NCI-H2107 treated with DMSO at 0.1 percent for 48 hours (cell line): ENCODE measurements at regions not wholly inside any gene's neighbourhood (a gene's known extent, or its start where the extent isn't known, plus 50 kb on each side); places are given as distances from the start of the nearest gene placed in this dataset.
"Not testable (repeated sequence)": the region's sequence is repeated elsewhere in the genome, so short reads cannot be mapped to it uniquely, and the experiment has no call there.

ENCODE experiments used
- DNase-seq: peaks from one replicate; lab custom pipeline; 2025; ENCODE audit not compliant: unreplicated experiment; lab: John Stamatoyannopoulos, UW

DNA sequence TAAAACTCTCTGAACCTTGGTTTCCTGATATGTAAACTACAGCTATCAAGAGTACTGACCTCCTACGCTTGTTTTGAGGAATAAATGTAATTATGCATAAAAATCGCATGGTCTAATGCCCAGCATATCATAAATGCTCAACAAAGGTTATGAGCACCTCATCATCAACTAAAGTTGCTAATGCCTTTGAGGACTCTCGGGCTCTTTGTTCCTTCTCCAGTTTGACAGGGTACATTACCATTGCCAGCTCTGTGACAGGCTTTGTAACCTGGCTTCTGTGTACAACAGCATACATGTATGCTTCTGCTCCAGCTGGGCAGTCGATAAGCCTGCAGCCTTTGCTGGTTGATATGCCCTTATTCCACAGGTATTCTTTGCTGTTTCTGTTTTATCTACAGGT is 95.2 kb downstream of the C9orf152 start:
- no peak for DNase-seq

DNA sequence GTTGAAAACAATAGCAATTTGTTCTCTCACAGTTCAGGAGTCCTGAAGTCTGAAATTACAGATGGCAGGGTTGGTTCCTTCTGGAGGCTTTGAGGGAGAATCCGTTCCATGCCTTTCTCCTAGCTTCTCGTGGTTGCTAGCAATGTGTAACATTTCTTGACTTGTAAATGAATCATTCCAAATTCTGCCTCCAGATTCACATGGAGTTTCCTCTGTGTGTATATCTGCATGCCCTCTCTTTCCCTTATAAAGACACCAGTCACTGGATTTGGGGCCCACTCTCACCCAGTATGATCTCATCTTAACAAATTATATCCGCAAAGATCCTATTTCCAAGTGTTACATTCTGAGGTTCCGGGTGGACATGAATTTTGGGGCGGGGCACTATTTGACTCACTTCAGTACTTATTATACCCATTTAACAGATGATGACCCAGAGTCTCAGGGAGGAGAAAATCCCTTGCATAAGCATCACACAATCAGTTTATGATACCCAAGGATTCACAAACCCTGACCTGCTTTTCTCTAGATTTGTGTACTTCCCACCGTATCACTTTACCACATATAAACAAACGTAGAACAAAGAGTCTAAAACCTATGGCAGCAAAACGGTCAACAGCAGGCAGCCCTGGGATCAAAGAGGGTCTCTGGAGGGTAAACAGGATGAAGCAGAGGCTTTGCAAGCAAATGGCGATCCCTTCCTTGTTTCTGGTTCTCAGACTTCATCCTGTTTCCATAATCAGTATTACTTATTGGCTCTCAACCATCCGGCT is 93.7 kb downstream of the C9orf152 start:
- no peak for DNase-seq

DNA sequence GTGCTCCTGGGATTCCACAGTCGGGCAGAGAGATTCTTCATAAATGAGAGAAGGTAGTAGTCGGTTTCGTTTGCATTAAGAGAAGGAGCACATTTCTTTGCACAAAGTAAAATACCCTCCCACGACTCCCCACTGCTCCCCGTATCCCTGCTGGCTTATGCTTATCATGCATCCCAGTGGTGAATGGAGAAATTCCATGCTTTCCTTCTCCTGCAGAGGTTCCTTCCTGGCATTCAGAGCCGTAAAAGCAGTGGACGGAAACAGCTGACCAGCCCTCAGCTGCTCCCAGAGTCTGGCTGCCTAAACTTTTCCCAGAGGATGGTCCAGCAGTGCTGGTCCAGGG is 93.1 kb downstream of the C9orf152 start:
- DNase-seq: no peak

DNA sequence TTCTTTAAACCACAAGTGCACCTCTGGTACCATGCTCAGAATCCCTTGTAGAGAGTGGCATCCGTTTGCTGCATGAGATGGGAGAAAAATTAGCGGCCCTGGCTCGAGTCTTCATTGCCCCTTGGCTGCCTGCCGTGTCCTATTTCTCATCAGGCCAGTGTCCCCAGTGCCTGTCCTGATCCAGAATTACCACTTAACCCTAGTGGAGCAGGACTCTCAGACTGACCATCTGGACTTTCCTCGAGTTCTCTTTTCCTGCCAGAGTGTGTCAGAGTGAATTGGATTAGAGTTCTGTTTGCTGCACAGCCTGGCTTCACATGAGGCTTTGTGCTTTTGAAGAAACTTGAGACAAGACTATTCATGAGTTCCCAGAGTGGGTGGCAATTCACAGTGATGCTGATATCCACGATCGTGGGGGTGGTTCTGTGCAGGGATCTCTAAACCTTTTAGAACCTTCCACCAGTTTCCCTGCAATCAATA is 92.6 kb downstream of the C9orf152 start:
- DNase-seq: no peak

DNA sequence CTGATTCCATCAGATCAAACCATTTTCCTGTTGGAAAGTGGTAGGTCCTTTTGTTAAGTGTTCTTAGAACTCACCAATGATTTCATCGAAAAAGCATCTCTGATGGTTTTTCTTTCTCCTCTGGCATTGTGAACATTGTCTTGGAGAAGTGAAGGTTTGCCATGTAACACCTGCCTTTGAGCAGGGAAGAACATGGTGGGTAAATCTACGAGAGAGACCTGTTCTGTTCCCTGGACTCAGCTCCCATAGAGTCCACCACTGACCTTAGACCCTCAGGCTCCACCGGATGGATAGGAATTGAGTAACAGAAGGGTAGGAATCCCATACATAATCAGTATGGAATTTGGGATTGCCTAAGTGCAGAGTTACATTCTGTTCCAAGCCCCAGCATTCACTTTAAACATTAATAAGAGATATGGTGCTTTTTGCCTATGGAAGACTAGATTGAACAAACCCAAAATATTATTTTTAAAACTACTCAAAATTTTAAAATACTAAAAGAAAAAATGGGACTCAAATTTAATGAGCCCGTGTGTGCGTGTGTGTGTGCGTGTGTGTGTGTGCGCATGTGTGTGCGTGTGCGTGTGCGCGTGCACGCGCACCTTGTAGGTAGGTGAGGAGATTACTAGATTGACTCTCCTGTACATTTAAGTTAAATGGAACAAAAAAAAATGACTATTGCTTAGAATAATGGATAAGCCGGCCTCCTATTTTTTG is 92.0 kb downstream of the C9orf152 start:
- DNase-seq: no peak

DNA sequence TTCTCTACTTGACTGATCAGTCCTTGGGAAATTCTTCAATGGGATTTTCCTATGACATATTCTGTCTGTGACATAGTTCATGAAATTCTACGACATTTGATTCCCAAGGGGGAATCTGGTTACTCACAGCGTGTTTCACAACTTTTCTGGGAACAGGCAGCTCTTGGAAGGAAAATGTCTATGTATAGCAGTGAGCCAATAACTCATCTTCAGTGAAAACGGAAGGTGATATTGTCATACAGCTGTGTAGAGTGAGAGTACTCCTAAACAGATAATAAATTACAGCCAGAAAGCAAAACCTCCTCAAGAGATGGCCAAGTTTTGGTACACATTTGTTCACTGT is 91.4 kb downstream of the C9orf152 start:
- no peak for DNase-seq

DNA sequence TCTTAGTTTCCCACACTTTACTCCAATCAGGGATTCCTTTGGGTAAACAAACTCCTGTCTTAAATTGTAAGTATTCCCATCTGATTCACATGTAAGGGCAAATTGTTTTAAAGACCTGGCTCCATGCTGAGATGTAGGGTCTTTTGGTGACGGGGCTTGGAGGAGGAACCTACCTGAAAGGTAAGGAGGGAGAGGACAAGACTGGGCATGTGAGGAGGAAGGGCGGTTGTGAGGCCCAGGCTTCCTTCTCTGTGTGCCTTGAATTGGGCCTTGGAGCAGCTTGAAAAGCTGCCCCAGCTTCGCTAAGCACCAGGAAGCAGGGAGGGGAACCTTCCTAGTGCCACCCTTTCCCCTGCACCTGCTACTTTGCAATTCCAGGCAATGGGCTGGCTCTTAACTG is 86.8 kb downstream of the C9orf152 start:
- no peak for DNase-seq

DNA sequence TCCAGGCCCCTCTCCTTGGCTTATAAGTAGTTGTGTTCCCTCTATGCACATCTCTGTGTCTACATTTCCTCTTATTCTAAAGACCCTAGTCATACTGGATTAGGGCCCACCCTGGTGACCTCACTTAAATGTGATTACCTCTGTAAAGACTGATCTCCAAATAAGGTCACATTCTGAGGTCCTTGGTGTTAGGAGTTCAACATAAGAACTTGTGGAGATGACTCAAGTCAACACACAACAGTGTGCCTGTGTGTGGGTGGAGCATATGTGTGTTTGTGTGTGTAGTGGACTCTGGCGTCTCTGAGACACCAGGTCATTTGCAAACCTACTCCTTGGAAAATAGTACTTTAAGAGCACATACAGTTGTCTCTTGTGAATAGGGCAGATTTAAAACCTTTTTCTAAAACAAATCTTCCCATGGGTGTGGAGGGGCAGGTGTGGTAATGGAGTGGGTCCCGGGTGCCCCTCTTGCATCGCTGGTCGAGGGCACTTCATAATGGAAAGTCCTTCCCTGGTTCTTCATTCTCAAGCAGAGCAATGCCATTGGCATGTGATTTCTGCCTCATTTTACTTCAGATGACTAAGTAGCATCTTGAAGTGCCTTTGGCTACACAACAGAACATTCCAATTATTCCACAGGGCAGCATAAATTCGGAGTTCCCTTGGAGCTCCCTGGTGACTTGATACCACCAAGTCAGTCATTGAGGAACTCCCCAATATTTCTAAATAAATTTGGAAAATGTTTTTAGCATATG is 84.4 kb downstream of the C9orf152 start:
- DNase-seq: no peak

DNA sequence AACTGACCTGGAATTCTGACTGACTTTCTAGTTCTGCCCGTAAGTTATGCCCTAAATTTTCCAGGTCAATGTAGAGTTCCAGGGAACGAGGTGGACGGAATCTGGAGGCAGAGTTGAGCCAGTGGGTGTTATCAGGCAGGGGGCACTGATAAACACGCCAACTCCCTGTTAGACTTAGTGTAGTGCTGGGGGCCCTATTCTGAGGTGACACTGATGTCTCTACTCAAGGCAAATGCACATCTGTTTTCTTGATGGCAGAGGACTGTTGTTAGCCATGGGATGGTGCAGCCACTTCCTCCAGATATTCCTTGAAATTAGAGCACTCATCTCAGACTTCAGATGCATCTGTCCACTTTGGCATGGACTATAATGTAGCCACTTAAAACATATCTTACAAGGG is 83.5 kb downstream of the C9orf152 start:
- no peak for DNase-seq

DNA sequence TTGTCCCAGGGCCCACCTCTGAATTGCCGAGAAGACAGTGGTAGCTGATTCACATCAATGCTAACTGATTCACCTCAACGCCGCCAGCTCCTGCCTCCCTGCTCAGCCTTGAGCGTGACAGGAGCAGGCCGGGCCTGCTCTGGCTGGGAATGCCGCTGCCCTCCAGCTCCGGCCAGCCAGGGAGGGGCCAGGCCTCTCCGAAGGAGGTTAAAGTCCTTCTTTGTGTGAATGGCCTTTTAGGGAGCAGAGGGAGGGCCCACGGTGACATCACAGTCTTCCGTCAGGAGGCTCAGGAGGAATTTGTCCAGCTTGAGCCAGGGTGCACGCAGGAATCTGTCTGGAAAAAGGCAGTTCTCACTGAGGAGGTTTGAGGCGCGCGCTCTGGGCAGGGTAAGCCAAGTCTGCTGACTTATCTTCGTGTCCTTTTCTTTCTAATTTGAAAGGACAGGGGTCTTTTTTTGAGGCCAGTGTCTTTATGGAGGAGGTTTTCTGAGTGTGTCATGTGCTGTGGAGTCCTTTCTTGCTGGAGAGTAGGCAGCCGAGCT is 82.7 kb downstream of the C9orf152 start:
- DNase-seq: no peak

DNA sequence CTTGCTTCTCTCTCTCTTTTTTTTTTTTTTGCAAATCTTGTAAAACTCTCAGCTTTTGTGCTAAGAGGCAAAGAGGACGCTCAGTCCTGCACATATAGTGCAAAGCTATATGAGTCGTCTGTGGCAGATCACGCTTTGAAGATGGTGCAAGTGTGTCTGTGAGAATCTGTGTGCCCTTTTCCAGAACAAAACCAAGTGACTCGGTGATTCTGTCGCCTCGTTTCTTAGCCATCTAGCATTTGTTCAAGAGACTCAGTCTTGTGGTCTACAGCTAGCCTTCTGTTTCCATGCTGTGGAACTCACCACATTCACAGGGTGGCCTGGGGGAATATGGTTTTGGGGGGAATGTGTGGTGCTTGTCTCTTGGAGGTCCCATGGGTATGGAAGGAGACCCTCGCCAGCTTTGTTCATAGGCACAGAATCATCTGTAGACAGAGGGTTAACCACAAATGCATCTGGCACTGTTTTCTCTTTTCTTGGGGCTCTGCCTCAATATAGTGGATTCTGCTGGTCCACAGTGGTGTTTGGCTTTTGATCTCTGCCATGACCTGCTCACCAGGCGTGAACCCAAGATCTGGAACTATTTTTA is 82.1 kb downstream of the C9orf152 start:
- DNase-seq: no peak

DNA sequence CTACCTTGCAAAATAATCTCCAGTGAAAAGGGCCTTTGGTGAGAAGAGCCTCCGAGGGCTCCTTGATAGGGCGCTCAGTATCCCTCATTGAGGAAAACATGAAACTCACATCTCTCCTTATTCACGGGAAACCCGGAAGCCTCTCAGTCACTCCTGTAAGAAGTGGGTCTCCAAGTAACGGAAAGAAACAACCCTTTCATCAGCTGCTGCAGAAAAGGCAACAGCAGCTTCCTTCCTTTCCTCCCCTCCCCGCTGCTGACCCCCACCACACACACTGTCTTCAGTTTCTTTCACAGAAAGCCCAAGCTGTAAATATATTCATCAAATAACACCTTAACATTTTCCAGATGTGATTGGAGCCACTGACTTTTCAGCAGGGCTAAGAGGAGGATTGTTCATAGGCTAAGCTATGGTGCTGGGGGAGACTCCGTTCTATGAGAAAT is 81.4 kb downstream of the C9orf152 start:
- DNase-seq: no peak

DNA sequence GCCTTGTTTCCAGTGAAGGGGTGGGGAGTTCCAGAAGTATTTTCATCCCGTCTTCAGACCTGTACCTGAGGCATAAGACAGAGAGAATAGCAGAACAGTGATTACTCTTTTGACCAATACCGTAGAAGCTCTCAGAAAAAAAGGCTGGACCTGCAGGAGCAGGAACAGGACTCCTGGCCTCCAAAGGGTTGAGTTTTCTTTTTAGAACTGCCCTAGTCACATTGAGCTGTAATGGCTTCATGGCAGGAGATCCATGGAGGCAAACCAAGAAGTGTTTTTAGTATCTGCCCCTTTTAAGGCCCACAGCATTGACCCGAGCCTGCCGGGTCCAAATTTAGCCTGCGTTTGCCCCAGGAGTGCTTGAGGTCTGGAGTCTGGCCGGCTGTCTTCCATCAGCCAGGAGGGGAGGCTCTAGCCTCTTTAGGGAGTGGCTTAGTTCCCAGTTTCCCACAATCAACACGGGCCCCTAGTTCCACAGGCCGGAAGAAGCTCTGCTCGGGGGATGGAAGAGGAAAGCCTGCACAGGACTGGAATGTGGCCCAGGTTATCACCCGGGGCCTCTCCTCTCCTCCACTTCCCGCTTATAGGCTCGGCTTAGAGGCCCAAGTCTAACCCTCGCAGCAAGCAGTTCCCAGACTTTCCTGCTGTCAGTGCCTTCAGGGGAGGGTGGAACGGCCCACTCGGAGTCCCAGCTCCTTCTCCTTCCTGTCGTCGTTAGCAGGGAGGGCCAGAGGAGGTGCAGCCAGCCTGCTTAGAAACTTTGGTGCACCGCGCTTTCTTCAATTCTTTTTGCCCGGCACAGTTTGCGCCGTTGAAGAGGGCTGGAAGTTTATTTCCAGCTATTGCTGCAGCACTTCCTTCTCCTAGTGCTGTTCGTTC is 80.7 kb downstream of the C9orf152 start:
- DNase-seq: no peak

DNA sequence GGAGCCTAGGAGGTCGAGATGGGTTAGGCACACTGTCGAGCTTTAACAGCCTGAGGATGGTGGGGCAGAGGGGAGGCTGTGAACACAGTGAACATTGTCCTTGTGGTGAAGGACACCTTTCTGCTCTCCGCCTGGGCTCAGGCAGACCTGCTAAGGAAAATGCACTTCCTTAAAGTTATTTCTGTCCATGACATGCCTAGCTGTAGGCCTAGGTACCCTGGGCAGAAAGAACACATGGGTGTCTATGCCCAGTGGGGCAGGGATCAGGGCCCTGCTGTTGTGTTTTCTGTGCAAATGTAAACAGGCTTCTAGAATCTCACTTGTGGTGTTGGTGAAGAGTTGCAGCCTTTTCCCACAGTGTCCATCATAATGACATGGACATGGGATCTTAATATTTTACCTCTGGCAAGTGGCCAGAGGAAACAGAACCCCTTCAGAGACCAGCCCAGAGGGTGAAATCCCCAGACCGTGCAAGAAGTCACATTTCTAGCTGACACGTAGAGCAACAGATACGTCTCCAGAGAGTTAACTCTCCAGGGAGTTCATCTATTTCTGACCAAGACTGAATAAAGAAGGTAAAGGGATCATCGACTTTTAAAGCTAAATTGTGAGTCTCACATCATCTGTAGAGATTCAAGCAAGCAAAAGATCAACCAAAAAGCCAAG is 79.2 kb downstream of the C9orf152 start:
- no peak for DNase-seq

DNA sequence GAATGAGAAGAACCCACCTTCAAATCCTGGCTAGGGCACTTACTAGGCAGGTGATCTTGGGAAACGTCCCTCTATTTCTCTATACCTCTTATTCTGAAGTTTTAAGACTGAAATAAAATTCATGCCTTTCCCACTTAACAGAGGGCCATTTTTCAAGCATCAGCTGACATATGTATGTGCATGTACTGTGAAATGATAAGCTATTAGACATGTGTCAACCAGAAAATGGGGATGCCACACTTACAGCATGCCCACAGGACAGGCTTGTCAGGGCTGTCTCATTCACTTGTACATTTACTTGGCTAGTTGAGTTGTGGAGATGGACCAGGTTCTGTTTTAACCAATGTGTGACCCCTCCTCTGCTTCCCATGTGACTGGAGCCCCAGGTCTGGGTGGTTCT is 78.5 kb downstream of the C9orf152 start:
- DNase-seq: no peak

DNA sequence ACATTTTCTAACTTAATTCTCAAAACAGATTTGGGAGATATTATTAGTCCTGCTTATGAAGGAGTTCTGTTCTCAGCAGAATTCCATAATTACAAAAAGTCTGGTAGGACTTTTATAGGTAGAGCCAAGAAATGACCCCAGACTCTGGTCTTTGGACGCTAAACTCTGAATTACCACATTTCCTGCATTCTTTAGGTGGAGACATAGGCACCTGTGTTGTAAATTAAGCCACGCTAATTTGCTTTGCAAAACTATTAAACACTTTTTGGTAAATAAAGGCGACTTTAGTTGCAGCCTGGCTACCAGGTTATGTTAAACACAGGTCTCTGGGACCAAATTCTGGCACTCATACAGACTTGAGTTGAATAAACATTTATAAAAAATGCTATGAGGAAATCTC is 77.7 kb downstream of the C9orf152 start:
- DNase-seq: no peak

DNA sequence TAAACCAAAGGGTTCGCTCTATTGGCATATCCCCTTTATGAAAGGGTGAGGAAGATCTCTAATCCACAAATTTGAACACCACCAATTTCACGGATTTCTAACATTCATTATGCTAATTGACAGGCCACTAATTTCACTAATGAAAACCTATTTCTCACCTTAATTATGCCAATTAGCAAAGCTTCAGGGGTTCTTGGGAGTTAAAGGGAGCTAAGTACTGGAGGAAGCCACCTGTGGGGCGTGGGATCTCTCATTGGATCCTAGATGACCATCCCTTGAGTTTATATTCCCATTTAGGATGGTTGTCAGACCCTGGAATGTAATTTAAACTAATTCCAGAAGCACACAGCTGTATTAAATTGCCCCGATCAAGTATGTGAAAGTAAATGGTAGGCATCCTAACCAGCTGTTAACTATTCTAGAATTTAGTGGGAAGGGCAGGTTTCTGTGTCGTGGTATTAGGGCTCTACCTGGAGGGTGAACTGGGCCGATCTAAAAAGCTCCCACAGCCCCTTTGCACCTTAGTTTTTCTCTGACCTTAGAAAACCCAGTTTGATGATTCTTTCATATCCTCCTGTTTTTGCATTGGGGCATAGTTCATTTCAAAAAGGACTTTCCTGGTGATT is 77.1 kb downstream of the C9orf152 start:
- DNase-seq: no peak

DNA sequence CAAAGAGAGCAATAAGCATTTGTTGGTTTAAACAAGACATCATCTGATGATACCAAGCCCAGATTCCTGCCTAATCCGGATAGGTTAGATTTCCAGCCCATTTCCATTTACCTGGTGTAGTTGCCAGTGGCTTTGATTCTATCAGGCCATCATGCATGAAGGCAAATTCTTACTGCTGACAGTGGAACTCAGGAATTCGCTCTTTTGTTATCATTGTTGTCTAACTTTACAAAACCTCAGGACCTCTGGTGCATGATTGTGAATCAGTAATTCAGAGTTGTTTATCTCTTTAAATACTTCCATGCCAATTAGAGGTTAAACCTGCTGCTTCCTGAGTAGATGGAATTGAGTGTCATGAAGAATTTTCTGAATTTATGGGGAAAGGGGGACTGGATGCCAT is 76.5 kb downstream of the C9orf152 start:
- no peak for DNase-seq

DNA sequence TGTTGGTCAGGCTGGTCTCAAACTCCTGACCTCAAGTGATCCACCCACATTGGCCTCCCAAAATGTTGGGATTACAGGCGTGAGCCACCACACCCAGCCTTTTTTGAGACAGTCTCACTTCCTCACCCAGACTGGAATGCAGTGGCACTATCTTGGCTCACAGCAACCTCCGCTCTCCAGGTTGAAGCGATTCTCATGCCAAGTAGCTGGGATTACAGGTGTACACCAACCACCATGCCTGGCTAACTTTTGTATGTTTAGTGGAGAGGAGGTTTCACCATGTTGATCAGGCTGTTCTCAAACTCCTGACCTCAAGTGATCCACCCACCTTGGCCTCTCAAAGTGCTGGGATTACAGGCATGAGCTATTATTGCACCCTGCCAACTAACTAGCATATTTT is 75.4 kb downstream of the C9orf152 start:
- not testable (repeated sequence) for DNase-seq
